HG02870 (cell line): ENCODE measurements at regions not wholly inside any gene's neighbourhood (a gene's known extent, or its start where the extent isn't known, plus 50 kb on each side); places are given as distances from the start of the nearest gene placed in this dataset.

ENCODE experiments used
- ATAC-seq: cut with Tn5 transposase; IDR thresholded peaks from one replicate; pipeline ENCODE4 v1.9.1; 2021; ENCODE audit warnings: mild to moderate bottlenecking, moderate library complexity; ENCODE audit not compliant: unreplicated experiment

DNA sequence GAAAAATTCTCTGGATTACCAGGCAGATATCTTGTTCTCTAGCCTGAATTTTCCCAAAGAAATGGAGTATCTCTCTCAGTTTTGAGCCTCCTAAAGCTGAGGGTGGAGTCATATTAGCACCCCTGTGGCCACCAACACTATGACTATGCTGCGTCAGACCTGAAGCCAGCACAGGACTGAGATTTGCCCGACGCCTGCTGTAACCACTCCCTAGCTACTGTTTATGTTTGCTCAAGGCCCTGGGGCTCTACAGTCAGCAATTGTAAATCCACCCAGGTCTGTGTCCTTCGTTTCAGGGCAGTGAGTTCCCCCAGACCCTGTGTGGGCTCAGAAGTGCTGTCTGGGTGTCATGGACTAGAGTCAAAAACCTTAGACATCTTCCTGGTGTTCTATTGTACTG, 61.4 kb downstream of the ZXDA start:
- ATAC-seq: no peak

DNA sequence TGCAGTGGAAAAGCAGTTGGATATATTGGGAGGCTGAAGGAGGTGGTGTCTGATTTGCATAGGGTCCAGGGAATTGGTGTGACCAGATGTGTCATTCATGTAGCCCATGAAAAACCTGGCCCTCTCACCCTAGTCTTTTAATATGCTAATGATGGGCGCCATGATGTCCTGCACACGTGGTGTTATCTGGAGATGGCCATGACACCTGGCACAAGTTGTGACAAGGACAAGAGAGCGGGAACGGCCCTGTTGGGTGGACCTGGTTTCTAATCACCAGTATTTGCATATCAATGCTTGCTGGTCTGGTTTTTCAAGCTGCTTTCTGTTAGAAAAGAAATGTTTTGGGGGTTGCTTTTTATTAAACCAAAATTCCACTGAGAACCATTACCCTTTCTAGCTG, 87.4 kb downstream of the ZXDA start:
- no peak for ATAC-seq

DNA sequence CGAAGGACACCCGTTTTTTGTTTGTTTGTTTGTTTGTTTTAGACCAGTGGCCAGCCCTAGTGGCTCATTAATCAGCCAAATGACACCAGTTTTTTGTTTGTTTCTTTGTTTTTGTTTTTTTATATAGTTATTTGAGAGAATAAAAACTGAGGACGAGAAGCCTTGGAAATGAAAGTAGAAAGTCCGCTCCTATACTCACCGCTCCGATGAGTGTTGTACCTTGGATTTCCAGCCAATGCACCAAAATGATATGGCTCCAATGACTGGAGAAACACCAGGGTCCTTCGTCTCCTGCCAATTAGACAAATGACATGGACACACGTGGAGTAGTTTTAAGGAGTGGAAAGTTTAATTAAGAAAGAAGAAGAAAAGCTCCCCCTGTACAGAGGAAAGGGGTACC, 87.9 kb downstream of the ZXDA start:
- ATAC-seq: no peak

DNA sequence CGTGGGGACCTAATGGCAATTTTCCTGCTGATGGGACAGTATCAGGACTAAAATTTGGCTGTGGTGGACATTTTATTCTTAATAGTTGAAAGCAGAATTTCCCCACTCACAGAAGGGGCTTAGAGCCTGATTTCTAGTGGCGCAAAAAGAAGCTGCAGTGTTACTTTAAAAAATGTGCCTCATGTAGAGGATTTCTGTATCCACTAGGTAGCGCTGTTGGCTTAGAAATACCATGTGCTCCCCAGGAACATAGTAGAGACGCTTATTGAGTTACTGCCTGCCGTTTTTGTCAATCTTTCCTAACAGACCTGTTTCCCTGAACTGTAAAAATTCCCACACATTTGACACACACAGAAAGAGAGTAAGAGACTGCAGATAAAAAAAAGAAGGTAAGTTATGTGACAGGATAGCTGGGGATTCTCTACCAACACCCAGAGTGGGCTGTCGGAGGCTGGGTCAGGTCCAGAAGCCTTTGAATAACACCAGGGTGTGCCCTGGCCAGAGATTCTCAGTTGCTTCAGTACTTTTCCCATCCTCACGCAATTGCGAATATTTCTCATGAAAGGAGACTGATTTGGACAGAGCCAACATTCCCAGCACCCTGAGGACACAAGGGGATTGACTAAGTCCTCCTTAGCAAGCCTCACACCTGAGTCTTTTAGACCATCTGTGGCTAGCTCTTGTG, 88.4 kb downstream of the ZXDA start:
- ATAC-seq: peak; percentile 76

DNA sequence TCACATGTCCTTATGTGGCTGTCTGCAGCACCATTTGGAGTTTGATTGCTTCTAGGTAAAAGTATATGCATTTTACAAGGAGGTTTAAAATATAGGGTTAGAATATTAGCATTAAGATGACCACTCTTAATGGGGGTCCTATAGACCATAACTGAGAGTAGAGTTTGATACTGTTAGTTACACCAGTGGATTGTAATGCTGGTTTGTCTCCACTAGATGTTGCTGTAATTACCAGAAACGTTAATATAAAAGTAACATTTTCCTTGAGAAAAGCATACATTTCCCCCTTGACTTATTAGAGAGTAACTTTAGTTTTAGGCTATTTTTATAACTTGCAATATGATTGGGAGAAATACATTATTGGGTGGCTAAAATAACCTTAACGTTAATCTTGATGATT, 93.0 kb downstream of the ZXDA start:
- ATAC-seq: no peak

DNA sequence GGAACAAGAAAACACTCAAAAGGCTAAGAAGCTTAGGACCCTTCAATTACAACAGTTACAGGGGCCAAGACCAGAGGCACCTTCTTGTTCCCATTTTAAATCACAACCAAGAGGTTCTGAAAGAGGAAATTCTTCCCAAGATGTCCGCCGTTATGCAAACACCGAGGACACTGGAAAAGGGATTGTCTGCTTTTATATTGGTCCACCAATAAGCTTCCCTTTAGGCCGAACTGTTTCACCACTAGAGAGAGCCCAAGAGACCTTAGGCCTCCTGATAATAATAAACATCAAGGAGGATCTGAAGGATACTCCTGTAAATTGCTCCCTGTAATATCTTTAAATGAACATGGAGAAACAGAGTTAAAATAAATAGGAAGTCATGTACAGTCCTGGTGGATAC, 92.6 kb upstream of the NLRP2B start:
- ATAC-seq: no peak

DNA sequence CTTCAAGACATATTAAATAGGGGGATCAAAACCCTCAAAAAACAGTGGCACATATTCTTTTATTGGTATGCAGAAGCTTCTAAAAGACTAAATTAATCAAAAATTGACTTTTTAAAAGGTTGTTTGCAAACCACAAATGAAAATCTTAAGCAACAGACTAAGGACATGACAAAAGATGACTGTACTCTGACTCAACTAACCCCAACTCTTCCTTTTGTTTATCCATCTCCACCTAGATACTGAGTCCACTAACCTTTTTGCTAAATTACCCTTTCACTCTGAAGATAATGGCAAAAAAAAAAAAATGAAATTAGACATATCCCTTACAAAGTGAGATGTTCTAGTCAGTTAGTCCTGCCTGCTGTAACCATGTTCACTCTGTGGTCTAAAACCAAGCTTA, 91.6 kb upstream of the NLRP2B start:
- no peak for ATAC-seq

DNA sequence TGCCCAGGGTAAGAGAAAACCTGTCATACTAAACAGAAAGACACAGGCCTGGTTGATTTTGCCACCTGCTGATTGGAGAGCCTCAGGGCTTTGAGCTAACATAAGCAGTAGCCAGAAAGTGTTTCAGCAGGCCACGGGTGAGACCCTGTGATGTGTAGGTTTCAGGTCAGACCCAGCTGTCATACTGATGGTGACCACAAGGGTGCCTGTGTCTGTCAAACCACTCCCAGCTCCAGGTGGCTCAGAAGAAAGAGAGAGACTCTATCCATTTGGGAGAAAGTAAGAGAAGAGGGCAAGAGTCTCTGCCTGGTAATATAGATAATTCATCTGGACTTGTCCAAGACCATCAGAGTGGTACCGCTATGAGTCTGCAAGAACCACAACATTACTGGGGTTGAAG, 72.8 kb upstream of the NLRP2B start:
- ATAC-seq: no peak

DNA sequence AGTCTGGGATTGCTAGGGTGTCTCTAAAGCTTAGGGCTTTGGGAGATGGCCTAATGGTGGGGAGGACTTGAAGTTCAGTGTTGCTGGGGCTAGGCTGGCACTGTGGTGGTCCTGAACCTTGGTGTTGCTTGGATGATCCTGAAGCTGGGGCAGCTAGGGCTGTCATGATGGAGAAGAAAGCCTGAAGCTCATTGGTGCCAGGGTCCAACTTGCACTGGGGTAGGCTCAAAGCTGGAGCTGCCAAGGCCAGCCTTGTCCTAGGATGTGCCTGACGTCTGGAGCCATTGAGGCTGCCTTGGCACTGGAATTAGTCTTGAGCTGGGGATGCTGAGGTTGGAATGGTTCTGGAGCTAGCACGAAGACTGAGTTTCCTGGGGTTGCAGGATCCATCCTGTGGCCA, 61.0 kb upstream of the NLRP2B start:
- no peak for ATAC-seq

DNA sequence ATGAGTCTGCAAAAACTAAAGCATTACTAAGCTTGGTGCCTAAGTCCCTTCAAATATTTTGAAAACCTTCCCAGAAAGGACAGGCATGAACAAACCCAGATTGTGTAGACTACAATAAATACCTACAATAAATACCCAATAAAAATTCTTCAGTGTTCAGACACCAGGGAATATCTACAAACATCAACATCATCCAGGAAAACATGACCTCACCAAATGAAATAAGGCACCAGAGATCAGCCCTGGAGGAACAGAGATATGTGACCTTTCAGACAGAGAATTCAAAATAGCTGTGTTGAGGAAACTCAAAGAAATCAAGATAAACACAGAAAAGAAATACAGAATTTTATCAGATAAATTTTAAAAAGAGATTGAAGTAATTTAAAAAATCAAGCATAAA, 57.8 kb upstream of the NLRP2B start:
- ATAC-seq: no peak
